K562 (cell line): ENCODE measurements at regions not wholly inside any gene's neighbourhood (a gene's known extent, or its start where the extent isn't known, plus 50 kb on each side); places are given as distances from the start of the nearest gene placed in this dataset.
"Not testable (repeated sequence)": the region's sequence is repeated elsewhere in the genome, so short reads cannot be mapped to it uniquely, and the experiment has no call there.

ENCODE experiments used
- ATAC-seq: fragments of 200-7000 bp; cut with Tn5 transposase; 3 replicates; pipeline ENCODE4 v1.9.1; 2020; ENCODE audit warnings: moderate library complexity
- BruUV-seq: library from RNA; stranded (reverse); fragments of 400-500 nt; replicated peaks from 2 replicates; lab custom pipeline; 2021; lab: Mats Ljungman, UMichigan
- CTCF ChIA-PET: fragments of 300-600 bp; formaldehyde crosslinking; extraction: SDS; loops from one replicate; lab custom pipeline; 2021; ENCODE audit warnings: low intra/inter-chr PET ratio; lab: Yijun Ruan, JAX
- POLR2A ChIA-PET: fragments of 300-600, 350-650 bp; sonication (Branson Sonifier 250); formaldehyde crosslinking; extraction: SDS; loops from one replicate; lab custom pipeline; 2021; ENCODE audit warnings: antibody characterized with exemption, inconsistent platforms; lab: Yijun Ruan, JAX
- DNase-seq, 4 experiments: peaks; one replicate each; pipeline versions ENCODE4 v3.0.0 to v3.0.0-alpha.2; 2011 to 2018; ENCODE audit warnings: low spot score in 3 of 4, mixed read lengths in 3 of 4; ENCODE audit errors: extremely low read depth in 1 of 4
- FAIRE-seq: peaks from 2 replicates; lab custom pipeline; 2011; peaks lifted over from hg19 to GRCh38; lab: Jason Lieb, UNC
- H2AFZ ChIP-seq: 2 replicates; pipeline ENCODE4 v1.6.0; 2011; ENCODE audit warnings: low read depth, low read length, control low read depth, inconsistent platforms
- H3K27ac ChIP-seq: fragments of 200-600 bp; 3 replicates; pipeline ENCODE4 v1.8.0; 2011; ENCODE audit warnings: low read depth, mild to moderate bottlenecking, control low read depth, inconsistent platforms, low read length, moderate library complexity, mixed read lengths; ENCODE audit errors: extremely low read depth
- H3K27me3 ChIP-seq, 2 experiments: fragments of 300-600 bp in 1 of 2; 2 replicates in 1 of 2; 3 replicates in 1 of 2; pipeline versions ENCODE4 v1.6.0 to v1.8.0; 2011; ENCODE audit warnings: inconsistent platforms in 2 of 2, low read length in 2 of 2, mild to moderate bottlenecking in 1 of 2, mixed read lengths in 1 of 2, moderate library complexity in 1 of 2; ENCODE audit not compliant: control insufficient read depth in 2 of 2, insufficient read depth in 2 of 2
- H3K36me3 ChIP-seq: fragments of 300-600 bp; 3 replicates; pipeline ENCODE4 v1.8.0; 2011; ENCODE audit warnings: mild to moderate bottlenecking, low read length, inconsistent platforms; ENCODE audit not compliant: control insufficient read depth, insufficient read depth
- H3K4me1 ChIP-seq, 2 experiments: fragments of 200-600 bp in 1 of 2; replicated peaks in 1 of 2; 2 replicates in 1 of 2; 3 replicates in 1 of 2; pipeline versions ENCODE4 v1.5.1 to v1.8.0; 2011; ENCODE audit warnings: inconsistent platforms in 2 of 2, low read length in 2 of 2, mild to moderate bottlenecking in 1 of 2, mixed read lengths in 1 of 2, moderate library complexity in 1 of 2; ENCODE audit not compliant: control insufficient read depth in 2 of 2, insufficient read depth in 2 of 2
- H3K4me2 ChIP-seq: 2 replicates; pipeline ENCODE4 v1.6.1; 2011; ENCODE audit warnings: low read length, control low read depth, inconsistent platforms, mixed read lengths; ENCODE audit not compliant: insufficient read depth
- H3K4me3 ChIP-seq: fragments of 200-600 bp; sonication (generic), shearing (Covaris generic); 2 replicates; pipeline ENCODE4 v1.5.1; 2016; ENCODE audit warnings: control low read depth, inconsistent platforms
- H3K79me2 ChIP-seq: fragments of 200-600 bp; 3 replicates; pipeline ENCODE4 v1.8.0; 2011; ENCODE audit warnings: low read length, inconsistent platforms; ENCODE audit not compliant: control insufficient read depth, insufficient read depth
- H3K9ac ChIP-seq, 2 experiments: 2 replicates each; pipeline versions ENCODE4 v1.6.0 to v1.6.1; 2011; ENCODE audit warnings: low read depth in 2 of 2, low read length in 2 of 2, control low read depth in 1 of 2, inconsistent platforms in 1 of 2, mild to moderate bottlenecking in 1 of 2, mixed read lengths in 1 of 2; ENCODE audit not compliant: insufficient read depth in 1 of 2
- H3K9me1 ChIP-seq: one replicate; pipeline ENCODE4 v1.6.0; 2011; ENCODE audit warnings: inconsistent platforms, mild to moderate bottlenecking, low read length, moderate library complexity; ENCODE audit not compliant: control insufficient read depth, insufficient read depth
- H3K9me3 ChIP-seq: replicated peaks from 2 replicates; pipeline ENCODE4 v1.5.1; 2011; ENCODE audit warnings: low read depth, low read length, inconsistent platforms; ENCODE audit not compliant: control insufficient read depth, insufficient read depth
- H4K20me1 ChIP-seq: replicated peaks from 2 replicates; pipeline ENCODE4 v1.6.1; 2011; ENCODE audit warnings: low read length, inconsistent platforms, mixed read lengths; ENCODE audit not compliant: control insufficient read depth, insufficient read depth
- ASH1L ChIP-seq: fragments of 450-650 bp; IDR thresholded peaks from 2 replicates; pipeline ENCODE4 v1.6.1; 2018; ENCODE audit warnings: borderline replicate concordance, mild to moderate bottlenecking, low read depth; ENCODE audit not compliant: partially characterized antibody
- BHLHE40 ChIP-seq: IDR thresholded peaks from 2 replicates; pipeline ENCODE4 v1.6.1; 2011; ENCODE audit warnings: low read length, improper control_type of control experiment
- KDM2B ChIP-seq: fragments of 250-450 bp; sonication (Bioruptor Pico); IDR thresholded peaks from 2 replicates; pipeline ENCODE4 v1.8.0; 2021; ENCODE audit warnings: mild to moderate bottlenecking, moderate library complexity
- TAF9B ChIP-seq: fragments of 450-650 bp; IDR thresholded peaks from 2 replicates; pipeline ENCODE4 v1.6.1; 2018; ENCODE audit warnings: mild to moderate bottlenecking; ENCODE audit not compliant: partially characterized antibody
- TEAD4 ChIP-seq, 2 experiments: sonication (generic) in 1 of 2; formaldehyde crosslinking in 1 of 2; IDR thresholded peaks; 2 replicates each; pipeline versions ENCODE4 v1.6.1 to v1.8.0; 2012 to 2022; ENCODE audit warnings: borderline replicate concordance in 1 of 2, inconsistent platforms in 1 of 2, low read length in 1 of 2, mild to moderate bottlenecking in 1 of 2, missing genetic modification reagents in 1 of 2
- ZNF311 ChIP-seq: fragments of 250-450 bp; sonication (Bioruptor Pico); IDR thresholded peaks from 2 replicates; pipeline ENCODE4 v1.4.0; 2020; ENCODE audit warnings: mild to moderate bottlenecking, moderate library complexity
- WGBS: fragments of 100-300 bp; shearing (Covaris generic); methylation state at CpG from one replicate; pipeline ENCODE4 v1.1.6; 2016; ENCODE audit warnings: low coverage, mixed read lengths; ENCODE audit not compliant: insufficient coverage; ENCODE audit errors: missing lambda C conversion rate; 5-methylcytosine and 5-hydroxymethylcytosine counted together
- in situ Hi-C: fragments of 300-500 bp; cut with MboI; formaldehyde crosslinking; loops from 4 replicates; pipeline ENCODE4 v1.15.0; 2018; ENCODE audit warnings: inconsistent platforms, mixed read lengths
- intact Hi-C: fragments of 100-400 bp; cut with micrococcal nuclease; formaldehyde crosslinking; loops from 2 replicates; pipeline ENCODE4 v1.14.2; 2022
- TF ChIP-seq, protein P1 (sequence below): IDR thresholded peaks from 3 replicates; pipeline ENCODE4 v1.6.1; 2011; ENCODE audit warnings: borderline replicate concordance, mild to moderate bottlenecking, moderate library complexity; ENCODE audit not compliant: insufficient read length; ENCODE audit errors: extremely low read depth

DNA sequence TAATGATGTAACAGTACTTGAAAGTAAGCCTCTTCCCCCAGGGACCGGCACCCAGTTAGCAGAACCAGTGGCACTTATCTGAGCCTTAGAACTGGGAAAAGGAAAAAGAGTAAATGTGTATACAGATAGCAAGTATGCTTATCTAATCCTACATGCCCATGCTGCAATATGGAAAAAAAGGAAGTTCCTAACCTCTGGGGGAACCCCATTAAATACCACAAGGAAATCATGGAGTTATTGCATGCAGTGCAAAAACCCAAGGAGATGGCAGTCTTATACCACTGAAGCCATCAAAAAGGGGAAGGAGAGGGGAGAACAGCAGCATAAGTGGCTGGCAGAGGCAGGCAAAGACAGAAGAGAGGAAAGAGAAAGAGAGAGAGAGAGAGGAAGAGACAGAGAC is 456.8 kb downstream of the PTPRC start:
- H3K9me3 ChIP-seq, POLR2A ChIA-PET, H3K4me1 ChIP-seq, H3K9me1 ChIP-seq, H3K79me2 ChIP-seq, H2AFZ ChIP-seq, CTCF ChIA-PET, H3K36me3 ChIP-seq, FAIRE-seq, H3K4me2 ChIP-seq, BruUV-seq, in situ Hi-C loops, H3K9ac ChIP-seq, ATAC-seq, H3K27me3 ChIP-seq, H4K20me1 ChIP-seq, DNase-seq, H3K27ac ChIP-seq, H3K4me3 ChIP-seq, intact Hi-C loops: not testable (repeated sequence)
- WGBS, result 0% methylated on average over 1 of the region's 1 CpG

DNA sequence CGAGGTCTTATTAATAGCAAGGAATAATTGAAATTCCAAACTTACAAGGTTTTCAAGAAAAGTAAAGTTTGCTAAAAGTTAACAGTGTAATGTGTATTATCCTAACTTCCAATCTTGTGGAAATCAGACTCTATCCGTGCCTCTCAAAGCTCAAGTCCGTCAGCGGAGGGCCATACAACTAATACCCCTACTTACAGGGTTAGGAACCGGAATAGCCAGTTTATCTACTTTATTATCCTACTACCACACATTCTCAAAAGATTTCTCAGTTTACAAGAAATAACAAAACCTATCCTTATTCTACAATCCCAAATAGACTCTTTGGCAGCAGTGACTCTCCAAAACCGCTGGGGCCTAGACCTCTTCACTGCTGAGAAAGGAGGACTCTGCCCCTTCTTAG is 457.8 kb downstream of the PTPRC start:
- no peaks in the 10 kb centered on the region for H3K79me2 ChIP-seq
- no peaks in the 10 kb centered on the region for H4K20me1 ChIP-seq
- no peak overlapping the region for H3K9ac ChIP-seq
- no peak for FAIRE-seq
- no peak for DNase-seq
- no peaks in the 10 kb centered on the region for H3K9me1 ChIP-seq
- BruUV-seq, result no TSS peak
- H3K27ac ChIP-seq, result no peak overlapping the region
- no peaks in the 10 kb centered on the region for H3K36me3 ChIP-seq
- in situ Hi-C loops (no loop called here), intact Hi-C loops (no loop called here)
- ATAC-seq, result no peak
- no peaks in the 10 kb centered on the region for H3K4me1 ChIP-seq
- H3K4me2 ChIP-seq, result no peak overlapping the region
- ChIA-PET CTCF (no interaction called here), POLR2A (no interaction called here)
- no peaks in the 10 kb centered on the region for H3K9me3 ChIP-seq
- TF ChIP-seq KDM2B (CRISPR knock-in tag), result no peak
- no peak for TF ChIP-seq ASH1L
- TF ChIP-seq, protein P1, sequence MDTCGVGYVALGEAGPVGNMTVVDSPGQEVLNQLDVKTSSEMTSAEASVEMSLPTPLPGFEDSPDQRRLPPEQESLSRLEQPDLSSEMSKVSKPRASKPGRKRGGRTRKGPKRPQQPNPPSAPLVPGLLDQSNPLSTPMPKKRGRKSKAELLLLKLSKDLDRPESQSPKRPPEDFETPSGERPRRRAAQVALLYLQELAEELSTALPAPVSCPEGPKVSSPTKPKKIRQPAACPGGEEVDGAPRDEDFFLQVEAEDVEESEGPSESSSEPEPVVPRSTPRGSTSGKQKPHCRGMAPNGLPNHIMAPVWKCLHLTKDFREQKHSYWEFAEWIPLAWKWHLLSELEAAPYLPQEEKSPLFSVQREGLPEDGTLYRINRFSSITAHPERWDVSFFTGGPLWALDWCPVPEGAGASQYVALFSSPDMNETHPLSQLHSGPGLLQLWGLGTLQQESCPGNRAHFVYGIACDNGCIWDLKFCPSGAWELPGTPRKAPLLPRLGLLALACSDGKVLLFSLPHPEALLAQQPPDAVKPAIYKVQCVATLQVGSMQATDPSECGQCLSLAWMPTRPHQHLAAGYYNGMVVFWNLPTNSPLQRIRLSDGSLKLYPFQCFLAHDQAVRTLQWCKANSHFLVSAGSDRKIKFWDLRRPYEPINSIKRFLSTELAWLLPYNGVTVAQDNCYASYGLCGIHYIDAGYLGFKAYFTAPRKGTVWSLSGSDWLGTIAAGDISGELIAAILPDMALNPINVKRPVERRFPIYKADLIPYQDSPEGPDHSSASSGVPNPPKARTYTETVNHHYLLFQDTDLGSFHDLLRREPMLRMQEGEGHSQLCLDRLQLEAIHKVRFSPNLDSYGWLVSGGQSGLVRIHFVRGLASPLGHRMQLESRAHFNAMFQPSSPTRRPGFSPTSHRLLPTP, result no peak
- no peak for TF ChIP-seq TAF9B
- TF ChIP-seq ZNF311 (CRISPR knock-in tag), result no peak
- no peak for TF ChIP-seq TEAD4 (IDR thresholded peaks at IDR 0.05; ENCODE audit: low read length)
- TF ChIP-seq TEAD4 (CRISPR knock-in tag; IDR thresholded peaks at IDR 0.05; ENCODE audit: borderline replicate concordance), result no peak
- no peak for TF ChIP-seq BHLHE40
- H2AFZ ChIP-seq, result no peak overlapping the region
- WGBS, result 2% methylated on average over 6 of the region's 6 CpGs
- H3K4me3 ChIP-seq, result no peak overlapping the region
- no peaks in the 10 kb centered on the region for H3K27me3 ChIP-seq
